Suprapubic skin (tissue), 4 donors: ENCODE measurements at regions not wholly inside any gene's neighbourhood (a gene's known extent, or its start where the extent isn't known, plus 50 kb on each side); places are given as distances from the start of the nearest gene placed in this dataset.

Experiments
- POLR2A ChIP-seq, 2 donors: fragments of 450-650 bp; IDR thresholded peaks; one replicate each; pipeline ENCODE4 v1.6.1; 2017; ENCODE audit warnings: antibody characterized with exemption in 2 of 2, mild to moderate bottlenecking in 2 of 2, moderate library complexity in 2 of 2
- POLR2AphosphoS5 ChIP-seq, 3 donors: sonication (generic); formaldehyde crosslinking; IDR thresholded peaks; one replicate each; pipeline ENCODE4 v1.6.1; 2017; ENCODE audit warnings: antibody characterized with exemption in 3 of 3
- TF ChIP-seq, protein P1 (sequence below), 2 donors: fragments of 200-600 bp in 1 of 2; fragments of 450-650 bp in 1 of 2; sonication (generic) in 1 of 2; IDR thresholded peaks; one replicate each; pipeline ENCODE4 v1.5.1; 2016 to 2019; ENCODE audit warnings: antibody characterized with exemption in 2 of 2, mild to moderate bottlenecking in 1 of 2, moderate library complexity in 1 of 2

- TF ChIP-seq, protein P1, sequence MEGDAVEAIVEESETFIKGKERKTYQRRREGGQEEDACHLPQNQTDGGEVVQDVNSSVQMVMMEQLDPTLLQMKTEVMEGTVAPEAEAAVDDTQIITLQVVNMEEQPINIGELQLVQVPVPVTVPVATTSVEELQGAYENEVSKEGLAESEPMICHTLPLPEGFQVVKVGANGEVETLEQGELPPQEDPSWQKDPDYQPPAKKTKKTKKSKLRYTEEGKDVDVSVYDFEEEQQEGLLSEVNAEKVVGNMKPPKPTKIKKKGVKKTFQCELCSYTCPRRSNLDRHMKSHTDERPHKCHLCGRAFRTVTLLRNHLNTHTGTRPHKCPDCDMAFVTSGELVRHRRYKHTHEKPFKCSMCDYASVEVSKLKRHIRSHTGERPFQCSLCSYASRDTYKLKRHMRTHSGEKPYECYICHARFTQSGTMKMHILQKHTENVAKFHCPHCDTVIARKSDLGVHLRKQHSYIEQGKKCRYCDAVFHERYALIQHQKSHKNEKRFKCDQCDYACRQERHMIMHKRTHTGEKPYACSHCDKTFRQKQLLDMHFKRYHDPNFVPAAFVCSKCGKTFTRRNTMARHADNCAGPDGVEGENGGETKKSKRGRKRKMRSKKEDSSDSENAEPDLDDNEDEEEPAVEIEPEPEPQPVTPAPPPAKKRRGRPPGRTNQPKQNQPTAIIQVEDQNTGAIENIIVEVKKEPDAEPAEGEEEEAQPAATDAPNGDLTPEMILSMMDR (IDR thresholded peaks at IDR 0.05), result no peak
- TF ChIP-seq POLR2A (IDR thresholded peaks at IDR 0.05) (no peak), POLR2AphosphoS5 (IDR thresholded peaks at IDR 0.05) (no peak)
Measured at GRCh38 chr4:4914965-4915845, 55.7 kb downstream of the MSX1 start.
